GM20000 (cell line): ENCODE measurements at regions not wholly inside any gene's neighbourhood (a gene's known extent, or its start where the extent isn't known, plus 50 kb on each side); places are given as distances from the start of the nearest gene placed in this dataset.

Experiments
- DNase-seq: peaks from one replicate; pipeline ENCODE4 v3.0.0; 2012; ENCODE audit warnings: low spot score
- TF ChIP-seq, protein P1 (sequence below): IDR thresholded peaks from 2 replicates; pipeline ENCODE4 v1.5.1; 2012; ENCODE audit warnings: mild to moderate bottlenecking, control low read depth; ENCODE audit errors: extremely low read depth, missing control alignments

DNA sequence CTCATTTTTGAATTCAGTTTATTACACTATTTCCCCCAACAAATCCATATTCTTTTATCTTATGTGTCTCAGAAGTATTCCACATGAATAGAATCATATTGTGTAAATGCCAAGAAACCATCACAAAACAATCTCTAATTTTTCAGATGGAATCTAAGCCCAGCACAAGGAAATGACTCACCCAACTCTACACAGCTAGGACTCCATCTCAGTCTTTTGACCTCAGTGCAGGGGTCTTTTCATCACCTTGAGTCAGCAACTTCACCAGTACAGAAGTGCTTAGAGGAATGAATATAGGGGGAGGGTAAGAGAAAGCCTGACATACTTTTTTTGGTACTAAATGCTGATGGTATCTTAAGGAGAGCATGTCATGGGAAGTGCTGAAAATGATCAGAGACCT, 169.3 kb upstream of the LRRN1 start:
- DNase-seq, result no peak
- TF ChIP-seq, protein P1, sequence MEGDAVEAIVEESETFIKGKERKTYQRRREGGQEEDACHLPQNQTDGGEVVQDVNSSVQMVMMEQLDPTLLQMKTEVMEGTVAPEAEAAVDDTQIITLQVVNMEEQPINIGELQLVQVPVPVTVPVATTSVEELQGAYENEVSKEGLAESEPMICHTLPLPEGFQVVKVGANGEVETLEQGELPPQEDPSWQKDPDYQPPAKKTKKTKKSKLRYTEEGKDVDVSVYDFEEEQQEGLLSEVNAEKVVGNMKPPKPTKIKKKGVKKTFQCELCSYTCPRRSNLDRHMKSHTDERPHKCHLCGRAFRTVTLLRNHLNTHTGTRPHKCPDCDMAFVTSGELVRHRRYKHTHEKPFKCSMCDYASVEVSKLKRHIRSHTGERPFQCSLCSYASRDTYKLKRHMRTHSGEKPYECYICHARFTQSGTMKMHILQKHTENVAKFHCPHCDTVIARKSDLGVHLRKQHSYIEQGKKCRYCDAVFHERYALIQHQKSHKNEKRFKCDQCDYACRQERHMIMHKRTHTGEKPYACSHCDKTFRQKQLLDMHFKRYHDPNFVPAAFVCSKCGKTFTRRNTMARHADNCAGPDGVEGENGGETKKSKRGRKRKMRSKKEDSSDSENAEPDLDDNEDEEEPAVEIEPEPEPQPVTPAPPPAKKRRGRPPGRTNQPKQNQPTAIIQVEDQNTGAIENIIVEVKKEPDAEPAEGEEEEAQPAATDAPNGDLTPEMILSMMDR, result no peak

DNA sequence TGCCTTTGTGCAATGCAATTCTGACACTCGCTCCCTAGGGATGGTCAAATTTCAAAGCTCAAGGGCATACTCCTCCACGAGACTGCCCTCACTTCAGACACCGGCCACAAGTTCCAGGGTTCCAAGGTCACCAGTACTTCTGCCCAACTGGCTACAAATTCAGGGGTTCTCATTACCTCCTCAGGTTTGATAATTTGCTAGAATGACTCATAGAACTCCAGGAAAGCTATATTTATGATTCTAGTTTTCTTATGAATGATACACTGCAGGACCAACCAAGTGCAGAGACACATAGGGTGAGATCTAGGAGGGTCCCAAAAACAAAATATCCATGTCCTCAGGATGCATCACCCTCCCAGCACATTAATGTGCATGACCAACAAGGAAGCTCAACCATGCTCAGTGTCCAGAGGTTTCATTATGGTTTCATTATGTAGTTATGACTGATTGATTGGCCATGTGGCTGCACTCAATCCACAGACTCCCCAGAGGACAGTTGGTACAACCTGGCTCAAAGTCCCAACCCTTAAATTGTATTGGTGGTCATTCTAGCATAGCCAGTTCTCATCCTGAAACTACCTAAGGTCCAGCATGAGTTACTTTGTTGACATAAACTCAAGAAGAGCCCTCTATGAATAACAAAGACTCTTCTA, 170.4 kb upstream of the LRRN1 start:
- TF ChIP-seq, protein P1, result no peak
- no peak for DNase-seq

GRCh38 chr3:3627114-3627513, 172.1 kb upstream of the LRRN1 start:
- DNase-seq, result no peak
- TF ChIP-seq, protein P1, result no peak

DNA sequence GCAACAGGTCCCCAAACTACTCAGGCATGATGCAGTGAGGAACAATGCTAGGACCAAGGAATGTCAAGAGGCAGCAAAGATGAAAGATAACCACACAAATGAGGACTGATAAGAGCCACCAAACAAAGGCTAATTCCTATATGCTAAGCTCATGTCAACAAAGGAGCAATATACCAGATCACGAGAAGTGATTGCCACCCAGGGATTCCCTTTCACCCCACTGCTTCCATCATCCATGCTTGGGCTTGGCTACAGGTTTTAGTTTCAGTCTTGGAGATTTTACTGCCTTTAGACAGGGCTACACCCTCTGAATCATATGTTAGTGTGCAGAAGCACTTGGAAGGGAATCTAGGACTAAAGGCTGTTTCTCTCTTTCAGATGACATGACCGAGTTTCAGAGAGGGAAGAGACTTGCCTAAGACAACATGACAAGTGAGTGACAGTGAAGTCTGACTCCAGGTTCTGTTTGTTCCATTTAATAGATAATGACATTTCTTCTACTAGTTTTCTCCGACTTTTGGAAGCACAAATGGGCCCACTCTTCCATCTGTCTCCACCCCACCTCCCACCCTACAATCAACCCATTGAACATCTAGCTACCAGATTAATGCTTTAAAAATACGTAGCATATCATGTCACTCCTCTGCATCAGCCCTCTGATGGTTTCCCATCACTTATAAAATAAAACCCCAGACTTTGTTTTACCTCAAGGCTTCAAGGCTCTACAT, 173.5 kb upstream of the LRRN1 start:
- TF ChIP-seq, protein P1, result no peak
- DNase-seq, result no peak

- TF ChIP-seq, protein P1, result no peak
- DNase-seq, result no peak
Observed at GRCh38 chr3:3619815-3620214, 179.4 kb upstream of the LRRN1 start.

GRCh38 chr3:3618623-3619022, 180.6 kb upstream of the LRRN1 start:
- no peak for DNase-seq
- TF ChIP-seq, protein P1, result no peak

GRCh38 chr3:3615533-3615932, 183.7 kb upstream of the LRRN1 start:
- DNase-seq, result no peak
- TF ChIP-seq, protein P1, result no peak
